ENCODE measurements at regions not wholly inside any gene's neighbourhood (a gene's known extent, or its start where the extent isn't known, plus 50 kb on each side); places are given as distances from the start of the nearest gene placed in this dataset.
A peak's percentile ranks its signal among the peaks of the same experiment; 100 is the strongest.

GRCh38 chr1:4016351-4017130 lies 116.5 kb upstream of the C1orf174 start:
- peak; percentile 6 for DNase-seq (ENCODE audit: low spot score)

- DNase-seq (ENCODE audit: low spot score), result no peak
Measured at GRCh38 chr1:4017636-4018365, 117.7 kb upstream of the C1orf174 start.

GRCh38 chr1:4018466-4019146 lies 118.5 kb upstream of the C1orf174 start:
- DNase-seq (ENCODE audit: low spot score), result no peak

GRCh38 chr1:4019147-4019521 lies 119.1 kb upstream of the C1orf174 start:
- no peak for DNase-seq (ENCODE audit: low spot score)

GRCh38 chr1:4019606-4020331 lies 119.7 kb upstream of the C1orf174 start:
- DNase-seq (ENCODE audit: low spot score), result no peak

GRCh38 chr1:4020449-4020848 lies 120.4 kb upstream of the C1orf174 start:
- DNase-seq (ENCODE audit: low spot score), result no peak

GRCh38 chr1:4021136-4021973 lies 121.3 kb upstream of the C1orf174 start:
- DNase-seq (ENCODE audit: low spot score), result no peak

- no peak for DNase-seq (ENCODE audit: low spot score)
Measured at GRCh38 chr1:4021974-4022268, 121.8 kb upstream of the C1orf174 start.

- DNase-seq (ENCODE audit: low spot score), result no peak
Measured at GRCh38 chr1:4022715-4023114, 122.6 kb upstream of the C1orf174 start.

- no peak for DNase-seq (ENCODE audit: low spot score)
Measured at GRCh38 chr1:4023678-4024077, 123.6 kb upstream of the C1orf174 start.

GRCh38 chr1:4024811-4025210 lies 124.7 kb upstream of the C1orf174 start:
- DNase-seq (ENCODE audit: low spot score), result no peak

GRCh38 chr1:4025752-4026151 lies 125.7 kb upstream of the C1orf174 start:
- no peak for DNase-seq (ENCODE audit: low spot score)

GRCh38 chr1:4027008-4027407 lies 126.9 kb upstream of the C1orf174 start:
- no peak for DNase-seq (ENCODE audit: low spot score)

- DNase-seq (ENCODE audit: low spot score), result no peak
Measured at GRCh38 chr1:4027492-4028138, 127.5 kb upstream of the C1orf174 start.

- DNase-seq (ENCODE audit: low spot score), result no peak
Measured at GRCh38 chr1:4028139-4028501, 128.0 kb upstream of the C1orf174 start.

- DNase-seq (ENCODE audit: low spot score), result no peak
Measured at GRCh38 chr1:4029376-4029775, 129.3 kb upstream of the C1orf174 start.

GRCh38 chr1:4032571-4032970 lies 132.5 kb upstream of the C1orf174 start:
- no peak for DNase-seq (ENCODE audit: low spot score)

- DNase-seq (ENCODE audit: low spot score), result peak; percentile 6
Measured at GRCh38 chr1:4033129-4033676, 133.1 kb upstream of the C1orf174 start.

- no peak for DNase-seq (ENCODE audit: low spot score)
Measured at GRCh38 chr1:4033713-4034112, 133.6 kb upstream of the C1orf174 start.

GRCh38 chr1:4034318-4034887 lies 134.3 kb upstream of the C1orf174 start:
- no peak for DNase-seq (ENCODE audit: low spot score)

Measured in mucosa of gallbladder (tissue), 1 donor.